GM19324 (cell line): ENCODE measurements at regions not wholly inside any gene's neighbourhood (a gene's known extent, or its start where the extent isn't known, plus 50 kb on each side); places are given as distances from the start of the nearest gene placed in this dataset.

Experiments used
- ATAC-seq: cut with Tn5 transposase; IDR thresholded peaks from one replicate; pipeline ENCODE4 v1.9.1; 2021; ENCODE audit warnings: mild to moderate bottlenecking, moderate library complexity; ENCODE audit not compliant: unreplicated experiment, low FRiP score

DNA sequence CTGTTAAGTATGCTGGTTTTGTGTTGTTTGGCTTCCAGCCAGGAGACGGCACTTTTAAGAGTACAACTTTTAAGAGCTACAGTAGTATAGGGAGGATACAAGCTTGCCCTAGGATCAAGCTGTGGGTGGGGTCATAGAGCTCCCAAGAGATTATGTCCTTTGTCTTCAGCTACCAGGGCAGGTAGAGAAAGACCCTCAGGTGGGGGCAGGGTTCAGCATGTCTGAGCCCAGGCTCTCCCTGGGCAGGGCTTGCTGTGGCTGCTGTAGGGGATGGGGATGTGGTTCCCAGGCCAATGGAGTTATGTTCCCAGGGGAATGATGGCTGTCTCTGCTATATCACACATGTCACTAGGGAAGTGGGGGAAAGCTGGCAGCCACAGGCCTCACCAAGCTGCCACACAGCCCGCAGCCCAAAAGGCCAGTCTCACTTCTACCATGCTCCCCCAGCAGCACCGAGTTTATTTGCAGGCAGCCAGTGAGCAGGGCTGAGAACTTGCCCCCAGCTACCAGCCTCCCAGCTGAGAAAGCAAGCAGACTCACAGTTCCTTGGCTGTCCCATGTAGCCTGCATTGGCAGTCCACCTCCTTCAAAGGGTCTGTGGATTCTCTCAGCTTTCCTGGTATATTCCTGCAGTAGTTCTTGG lies 105.7 kb upstream of the ERBB4 start:
- ATAC-seq, result no peak

DNA sequence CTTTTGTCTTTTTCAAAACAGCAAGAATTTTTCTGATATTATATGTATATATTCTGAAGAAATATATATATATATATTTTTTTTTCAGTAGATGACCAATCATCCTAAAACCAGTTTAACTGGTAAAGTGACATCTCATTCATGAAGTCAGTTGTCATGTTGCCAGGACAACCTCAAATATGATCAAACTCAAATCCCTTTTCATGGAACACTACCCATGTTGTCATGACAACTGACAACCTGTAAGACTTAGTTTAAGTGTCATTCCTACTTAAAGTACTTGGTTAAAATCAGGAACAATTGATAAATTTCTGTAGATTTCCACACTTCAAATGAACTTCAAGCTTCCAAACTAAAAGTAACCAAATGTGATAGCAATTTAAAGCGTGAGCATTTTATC lies 101.8 kb upstream of the ERBB4 start:
- ATAC-seq, result no peak

DNA sequence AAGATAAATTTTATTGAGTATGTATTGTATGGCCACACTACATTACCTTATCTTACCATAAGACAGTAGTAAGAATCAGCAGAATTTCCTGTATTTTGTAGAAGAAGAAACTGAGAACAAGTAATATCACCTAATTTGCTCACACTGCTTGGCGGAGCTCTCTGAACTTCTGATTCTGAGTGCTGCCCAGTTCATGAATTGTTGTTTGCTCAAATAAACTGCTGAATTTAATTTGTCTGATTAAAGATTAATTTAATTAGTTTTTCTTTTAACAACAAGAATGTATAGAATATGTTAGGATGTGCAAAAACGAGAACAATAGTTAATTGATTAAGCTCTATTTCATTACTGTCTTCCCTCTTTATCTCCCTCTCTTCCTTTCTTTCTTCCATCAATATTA lies 100.1 kb upstream of the ERBB4 start:
- ATAC-seq, result no peak

DNA sequence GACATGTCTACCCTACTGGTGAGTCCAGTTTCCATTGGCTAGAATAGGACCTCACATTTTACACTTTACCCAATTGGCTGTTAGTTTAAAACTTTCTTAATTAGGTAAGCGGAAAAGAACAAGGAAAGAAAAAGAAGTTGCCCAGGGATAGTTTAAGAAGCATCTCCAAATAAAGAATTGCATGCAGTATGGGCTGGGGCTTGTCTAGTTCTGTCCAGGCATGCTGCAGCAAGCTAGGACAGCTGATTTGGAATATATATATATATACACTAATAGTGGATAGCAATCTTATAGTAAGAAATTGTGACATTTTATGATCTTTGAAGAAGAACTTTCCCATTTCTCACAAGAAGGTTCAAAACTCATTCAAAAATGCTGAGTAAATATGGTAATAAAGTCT lies 90.0 kb upstream of the ERBB4 start:
- no peak for ATAC-seq

DNA sequence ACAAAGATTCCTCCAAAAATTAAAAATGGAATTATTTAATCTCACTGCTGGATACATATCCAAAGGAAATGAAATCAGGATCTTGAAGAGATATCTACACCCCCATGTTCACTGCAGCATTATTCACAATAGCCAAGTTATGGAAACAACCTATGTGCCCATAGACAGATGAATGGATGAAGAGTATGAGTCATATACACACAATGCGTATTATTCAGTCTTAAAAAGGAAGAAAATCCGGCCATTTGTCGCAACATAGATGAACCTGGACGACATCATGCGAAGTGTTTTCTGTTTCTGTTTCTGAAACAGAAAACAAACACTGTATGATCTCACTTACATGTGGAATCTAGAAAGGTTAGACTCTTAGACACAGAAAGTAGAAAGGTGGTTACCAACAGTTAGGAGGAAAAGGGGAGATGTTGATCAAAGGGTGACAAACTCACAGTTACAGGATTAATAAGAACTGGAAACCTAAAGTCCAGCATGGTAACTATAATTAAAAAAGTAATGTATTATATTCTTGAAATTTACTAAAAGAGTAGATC lies 87.8 kb upstream of the ERBB4 start:
- ATAC-seq, result no peak

DNA sequence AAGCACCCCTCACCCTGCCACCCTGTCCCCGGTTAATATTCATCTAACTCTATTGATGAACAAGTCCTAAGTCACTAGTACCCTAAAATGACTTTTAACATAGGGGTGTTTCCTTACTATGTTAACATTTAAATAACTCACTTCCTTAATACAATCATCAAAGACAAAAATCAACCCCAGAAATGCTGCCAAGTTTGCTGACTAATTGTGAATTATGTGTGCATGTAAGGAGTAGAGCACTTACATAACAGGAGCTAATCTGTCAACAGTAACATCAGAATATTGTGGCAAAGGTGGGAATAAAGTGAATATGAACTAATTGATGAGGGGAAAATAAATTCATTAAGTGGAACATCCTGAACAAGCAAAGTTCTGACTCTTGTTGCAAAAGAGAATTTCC lies 81.4 kb upstream of the ERBB4 start:
- ATAC-seq, result no peak

DNA sequence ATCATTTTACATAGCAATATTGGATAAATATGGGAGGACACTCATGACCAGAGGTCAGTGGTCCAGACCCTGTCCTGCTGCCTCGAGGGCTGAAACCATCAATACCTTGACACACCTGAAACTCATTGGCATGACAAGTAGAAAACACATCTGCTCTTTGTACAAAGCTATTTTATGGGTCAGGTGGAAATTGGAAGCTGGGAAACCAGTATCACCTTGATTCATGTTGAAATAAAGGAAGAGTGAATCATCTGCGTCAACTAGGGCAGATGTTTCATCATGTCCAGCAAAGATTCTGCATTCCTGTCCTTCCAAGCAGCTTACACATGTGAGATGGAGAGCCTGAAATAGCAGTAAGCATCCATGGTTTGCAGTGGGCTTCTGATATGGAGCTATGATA lies 80.0 kb upstream of the ERBB4 start:
- no peak for ATAC-seq

DNA sequence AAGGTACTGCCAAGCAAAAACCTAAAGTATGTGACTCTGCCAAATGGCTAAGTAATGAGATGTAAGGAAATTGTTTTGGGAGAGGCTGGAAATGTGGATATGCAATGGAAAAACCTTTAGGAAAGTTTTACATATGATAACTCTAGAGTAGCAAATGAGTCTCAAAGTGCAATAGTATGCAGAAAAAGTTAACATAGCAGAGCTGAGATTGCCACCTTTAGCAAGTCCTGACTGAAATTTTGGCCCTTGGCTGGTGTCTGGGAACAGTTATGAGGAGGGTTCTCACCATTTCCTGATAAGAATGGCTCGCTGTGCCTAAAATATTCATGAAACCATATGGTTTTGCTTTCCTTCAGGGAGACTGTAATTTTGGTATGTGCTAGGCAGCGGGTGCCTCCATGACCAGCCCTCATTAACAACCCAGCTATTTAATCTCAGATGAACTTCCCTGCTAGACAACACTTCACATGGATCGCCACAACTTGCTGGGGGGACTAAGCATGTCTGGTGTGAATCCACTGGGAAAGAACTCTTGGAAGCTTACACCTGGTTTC lies 72.3 kb upstream of the ERBB4 start:
- ATAC-seq, result no peak

DNA sequence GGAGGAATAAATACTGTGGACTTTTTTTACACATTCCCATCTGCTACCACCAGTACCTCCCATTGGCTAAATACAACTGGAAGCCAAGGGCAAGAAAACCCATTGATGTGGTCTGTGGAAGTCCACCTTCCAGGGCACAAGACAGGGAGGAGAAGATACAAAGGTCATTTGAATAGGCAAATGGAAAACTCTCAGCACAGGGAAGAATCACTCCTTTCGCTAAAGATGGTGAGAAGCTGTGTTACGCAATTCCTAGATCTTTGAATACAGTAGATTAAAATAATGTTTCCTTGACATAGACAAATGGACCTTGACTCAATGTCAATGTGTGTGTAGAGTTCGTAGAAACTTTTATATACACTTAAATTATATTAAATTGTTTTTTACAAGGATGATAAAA lies 70.9 kb upstream of the ERBB4 start:
- ATAC-seq, result no peak

DNA sequence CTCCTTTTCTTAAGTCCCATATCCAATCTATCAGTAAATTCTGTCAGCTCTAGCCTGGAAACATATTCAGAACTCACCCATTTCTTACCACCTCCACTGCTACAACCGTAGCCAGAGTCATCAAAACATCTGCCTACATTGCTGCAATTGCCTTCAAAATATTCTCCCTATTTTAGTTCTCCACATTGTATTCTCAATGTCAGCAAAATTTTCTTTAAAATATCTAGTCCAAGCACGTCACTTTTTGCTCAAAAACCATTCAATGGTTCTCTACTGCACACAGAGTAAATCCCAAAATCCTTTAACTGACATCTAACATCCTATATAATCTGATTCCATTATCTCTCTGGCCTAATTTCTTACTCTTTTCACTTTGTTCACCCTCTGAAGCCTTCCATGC lies 68.5 kb upstream of the ERBB4 start:
- no peak for ATAC-seq

DNA sequence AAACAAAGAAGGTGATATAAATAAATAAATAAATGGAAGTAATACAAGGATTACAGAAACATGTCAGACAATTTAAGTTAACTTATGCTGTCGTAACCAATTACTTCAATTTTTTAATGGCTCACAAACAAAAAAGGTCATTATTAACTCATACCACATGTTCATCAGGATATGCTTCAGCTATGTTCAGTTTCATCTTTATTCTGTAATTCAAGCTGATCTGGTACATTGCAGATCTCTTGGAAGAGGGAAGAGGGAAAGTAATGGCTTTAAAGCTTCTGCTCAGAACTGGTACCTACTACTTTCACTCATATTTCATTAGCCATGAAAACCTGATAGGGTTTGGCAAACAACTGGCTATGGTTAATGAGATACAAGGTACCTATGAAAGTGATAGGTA lies 67.6 kb upstream of the ERBB4 start:
- ATAC-seq, result no peak

DNA sequence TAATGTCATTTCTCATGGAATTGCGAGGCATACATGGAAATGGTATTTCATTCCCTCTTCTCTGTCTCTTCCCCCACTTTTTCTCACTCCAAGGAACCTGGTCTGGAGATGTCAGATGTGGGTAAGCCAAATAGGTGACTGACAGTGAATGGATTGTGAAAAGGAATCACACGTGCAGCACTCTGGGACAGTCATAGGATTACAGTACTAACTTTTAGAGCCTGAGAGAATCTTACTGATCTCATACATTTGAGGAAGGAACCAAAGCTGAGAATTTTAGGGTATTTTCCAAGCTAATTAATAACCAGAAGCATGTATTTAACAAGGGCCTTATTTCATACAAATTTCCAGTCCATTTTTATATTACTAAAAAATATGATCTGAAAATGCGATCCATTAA lies 58.1 kb upstream of the ERBB4 start:
- ATAC-seq, result no peak

DNA sequence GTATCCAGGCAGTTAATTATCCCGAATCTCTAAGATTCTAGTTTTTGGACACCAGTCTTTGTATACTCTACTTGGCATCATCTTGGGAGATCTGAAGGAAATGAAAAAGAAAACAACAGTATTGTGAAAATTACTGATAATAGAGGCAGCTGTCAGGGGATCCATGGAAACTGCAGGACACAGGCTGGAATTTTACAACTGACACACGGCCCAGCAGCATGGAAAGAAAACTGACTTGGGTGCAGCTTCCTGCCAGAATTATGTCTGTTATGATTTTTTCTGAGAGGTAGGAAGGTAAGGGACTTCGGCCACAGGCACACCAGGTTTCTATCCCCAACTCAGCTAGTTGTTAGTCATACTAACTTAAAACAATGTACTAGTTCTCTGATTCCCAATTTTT lies 57.7 kb upstream of the ERBB4 start:
- no peak for ATAC-seq

DNA sequence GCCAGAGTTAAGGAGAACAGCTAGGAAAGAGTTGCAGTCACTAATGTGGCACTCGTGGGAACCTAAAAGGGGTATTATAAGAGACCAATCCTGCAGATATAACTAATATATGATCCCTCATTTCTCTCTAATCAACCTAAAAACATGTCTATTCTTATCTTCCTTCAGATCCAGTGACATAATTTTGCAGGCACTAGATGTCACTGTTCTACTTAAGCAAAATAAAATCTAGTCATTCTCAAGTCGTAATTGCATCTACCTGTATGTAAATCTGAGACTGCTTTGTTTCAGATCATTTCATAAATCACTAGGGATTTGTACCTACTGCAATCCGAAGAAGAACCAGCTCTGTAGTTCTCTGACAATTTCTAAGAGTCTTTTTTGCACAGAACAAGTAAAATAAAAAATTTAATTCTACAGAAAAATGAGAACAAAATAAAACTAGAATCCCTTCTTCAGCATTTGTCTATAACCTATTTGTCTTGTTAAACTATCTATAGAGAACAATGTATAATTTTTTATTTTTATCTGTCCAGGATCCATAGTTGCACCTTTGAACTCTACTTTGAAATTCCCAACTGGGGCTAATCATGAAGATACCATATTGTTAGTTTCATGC lies 56.5 kb upstream of the ERBB4 start:
- no peak for ATAC-seq

DNA sequence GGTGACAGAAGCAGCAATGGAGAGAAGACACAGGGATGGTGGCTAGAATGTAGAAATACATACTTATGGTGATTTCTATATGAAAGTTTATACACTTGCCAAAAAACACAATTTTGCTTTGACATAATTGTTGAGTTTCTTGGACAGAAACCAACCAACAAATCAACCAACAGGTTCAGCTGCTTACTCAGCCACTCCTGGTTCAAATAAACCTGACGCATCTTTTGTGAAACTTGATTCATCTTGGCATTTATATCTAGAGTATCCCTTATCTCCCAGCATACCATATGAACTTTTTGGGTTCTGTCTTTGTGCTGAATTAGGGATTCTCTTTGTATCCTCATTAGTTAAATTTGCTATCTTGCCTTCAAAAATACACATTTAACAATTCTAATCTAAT lies 54.1 kb upstream of the ERBB4 start:
- ATAC-seq, result no peak
